Heart left ventricle (tissue), 13 donors: ENCODE measurements at regions not wholly inside any gene's neighbourhood (a gene's known extent, or its start where the extent isn't known, plus 50 kb on each side); places are given as distances from the start of the nearest gene placed in this dataset.

Experiments
- POLR2A ChIP-seq, 2 donors: fragments of 450-650 bp; IDR thresholded peaks; one replicate each; pipeline ENCODE4 v1.6.1; 2017; ENCODE audit warnings: antibody characterized with exemption in 2 of 2, mild to moderate bottlenecking in 2 of 2, moderate library complexity in 2 of 2
- TF ChIP-seq, protein P1 (sequence below), 12 donors: fragments of 200-600 bp; sonication (generic) in 4 of 12; IDR thresholded peaks; one replicate each; pipeline versions ENCODE4 v1.5.0 to v1.8.0; 2018 to 2022; ENCODE audit warnings: antibody characterized with exemption in 12 of 12, mild to moderate bottlenecking in 5 of 12
- donor health status: ischemic (EF 13 %, LVEDD 7.1; RV severe dilation, severe dysfunction).
- donor health status: DM: no; HTN: yes; CAD: no.
- donor health status: DM: no; HTN: no; CAD: no.
- donor health status: ischemic (EF 25% LVEDD 6.9; RV normal size, moderate dysfunction).
- donor health status: ischemic (EF 25% LVEDD 5.7; RV mildly dilated, moderate dysfunction).
- donor health status: ischemic (EF 35%, LVEDD 5.7; RV mildly dilated, moderate dysfunction).
- donor health status: nonischemic (EF 11% LVEDD 7.7; RV severe dilation, severe dysfunction).
- donor health status: DM: yes; HTN: yes; CAD: no.
- donor health status: PGD.
- donor health status: ischemic (EF 29% LVEDD 5.4; RV normal size, mild dysfunction).
- donor health status: nonischemic (EF 23%, LVEDD 6.1; RV moderate dilation, normal function).

DNA sequence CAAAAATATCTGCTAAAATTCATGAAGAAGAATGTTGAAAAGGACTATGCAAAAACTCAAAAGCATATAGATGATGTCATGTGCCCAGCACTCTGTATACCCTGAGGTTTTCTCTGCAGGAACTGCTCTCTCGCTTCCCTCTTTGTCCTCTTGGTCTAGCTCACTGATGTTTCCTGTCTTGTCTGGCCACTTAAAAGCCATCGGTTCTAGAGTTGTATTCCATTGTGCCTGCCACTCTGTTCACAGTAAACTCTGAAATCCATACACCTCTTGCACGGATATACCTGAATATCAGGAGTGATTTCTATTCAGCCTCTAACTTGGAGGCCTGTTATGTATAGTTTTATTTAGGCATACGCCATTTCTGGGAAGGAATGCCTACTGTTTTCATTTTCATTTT is 101.0 kb upstream of the CNTNAP4 start:
- TF ChIP-seq POLR2A (IDR thresholded peaks at IDR 0.05): no peak
- TF ChIP-seq, protein P1, sequence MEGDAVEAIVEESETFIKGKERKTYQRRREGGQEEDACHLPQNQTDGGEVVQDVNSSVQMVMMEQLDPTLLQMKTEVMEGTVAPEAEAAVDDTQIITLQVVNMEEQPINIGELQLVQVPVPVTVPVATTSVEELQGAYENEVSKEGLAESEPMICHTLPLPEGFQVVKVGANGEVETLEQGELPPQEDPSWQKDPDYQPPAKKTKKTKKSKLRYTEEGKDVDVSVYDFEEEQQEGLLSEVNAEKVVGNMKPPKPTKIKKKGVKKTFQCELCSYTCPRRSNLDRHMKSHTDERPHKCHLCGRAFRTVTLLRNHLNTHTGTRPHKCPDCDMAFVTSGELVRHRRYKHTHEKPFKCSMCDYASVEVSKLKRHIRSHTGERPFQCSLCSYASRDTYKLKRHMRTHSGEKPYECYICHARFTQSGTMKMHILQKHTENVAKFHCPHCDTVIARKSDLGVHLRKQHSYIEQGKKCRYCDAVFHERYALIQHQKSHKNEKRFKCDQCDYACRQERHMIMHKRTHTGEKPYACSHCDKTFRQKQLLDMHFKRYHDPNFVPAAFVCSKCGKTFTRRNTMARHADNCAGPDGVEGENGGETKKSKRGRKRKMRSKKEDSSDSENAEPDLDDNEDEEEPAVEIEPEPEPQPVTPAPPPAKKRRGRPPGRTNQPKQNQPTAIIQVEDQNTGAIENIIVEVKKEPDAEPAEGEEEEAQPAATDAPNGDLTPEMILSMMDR (IDR thresholded peaks at IDR 0.05): no peak
